GM12878 (cell line): ENCODE measurements at regions not wholly inside any gene's neighbourhood (a gene's known extent, or its start where the extent isn't known, plus 50 kb on each side); places are given as distances from the start of the nearest gene placed in this dataset.

Experiments used
- ATAC-seq: fragments of 200-7000 bp; cut with Tn5 transposase; 3 replicates; pipeline ENCODE4 v1.9.1; 2020; ENCODE audit warnings: mild to moderate bottlenecking, moderate library complexity
- BruUV-seq: library from RNA; stranded (reverse); fragments of 400-500 nt; replicated peaks from 2 replicates; lab custom pipeline; 2021; lab: Mats Ljungman, UMichigan
- CTCF ChIA-PET: fragments of 300-600 bp; sonication (Branson Sonifier 250); formaldehyde crosslinking; extraction: SDS; loops from one replicate; lab custom pipeline; 2021; ENCODE audit warnings: inconsistent platforms; lab: Yijun Ruan, JAX
- POLR2A ChIA-PET: fragments of 350-600 bp; formaldehyde crosslinking; extraction: SDS; loops from one replicate; lab custom pipeline; 2021; ENCODE audit warnings: inconsistent platforms; lab: Charles Lee
- RAD21 ChIA-PET: fragments of 300-600 bp; sonication (Branson Sonifier 250); formaldehyde crosslinking; loops from one replicate; lab custom pipeline; 2023; ENCODE audit warnings: antibody characterized with exemption; ENCODE audit not compliant: unreplicated experiment; lab: Charles Lee
- SMC1A ChIA-PET: fragments of 300-600 bp; sonication (Branson Sonifier 250); formaldehyde crosslinking; loops from one replicate; lab custom pipeline; 2023; ENCODE audit not compliant: unreplicated experiment, uncharacterized antibody; lab: Charles Lee
- DNase-seq: peaks from one replicate; pipeline ENCODE4 v3.0.0-alpha.2; 2011; ENCODE audit warnings: low read depth, low spot score
- FAIRE-seq: peaks from 3 replicates; lab custom pipeline; 2011; peaks lifted over from hg19 to GRCh38; lab: Jason Lieb, UNC
- H2AFZ ChIP-seq: 2 replicates; pipeline ENCODE4 v1.6.0; 2011; ENCODE audit warnings: low read depth, low read length, control low read depth; ENCODE audit not compliant: control insufficient read depth
- H3K27ac ChIP-seq: 2 replicates; pipeline ENCODE4 v1.5.1; 2011; ENCODE audit warnings: control low read depth; ENCODE audit not compliant: control insufficient read depth, insufficient read depth
- H3K27me3 ChIP-seq, 2 experiments: replicated peaks in 1 of 2; 2 replicates each; pipeline versions ENCODE4 v1.6.0 to v1.6.1; 2011; ENCODE audit warnings: low read length in 1 of 2; ENCODE audit not compliant: control insufficient read depth in 2 of 2, insufficient read depth in 2 of 2
- H3K36me3 ChIP-seq, 2 experiments: 2 replicates each; pipeline ENCODE4 v1.5.1; 2011; ENCODE audit warnings: low read length in 1 of 2; ENCODE audit not compliant: control insufficient read depth in 2 of 2, insufficient read depth in 2 of 2
- H3K4me1 ChIP-seq: 2 replicates; pipeline ENCODE4 v1.6.1; 2011; ENCODE audit warnings: mild to moderate bottlenecking, low read length, moderate library complexity, mixed read lengths; ENCODE audit not compliant: control insufficient read depth, insufficient read depth
- H3K4me2 ChIP-seq: 2 replicates; pipeline ENCODE4 v1.6.0; 2011; ENCODE audit warnings: control low read depth; ENCODE audit not compliant: control insufficient read depth, insufficient read depth
- H3K4me3 ChIP-seq: fragments of 200-600 bp; sonication (generic); 2 replicates; pipeline ENCODE4 v1.5.1; 2016
- H3K79me2 ChIP-seq: 2 replicates; pipeline ENCODE4 v1.6.0; 2011; ENCODE audit warnings: low read length; ENCODE audit not compliant: control insufficient read depth, insufficient read depth
- H3K9ac ChIP-seq: 2 replicates; pipeline ENCODE4 v1.8.0; 2011; ENCODE audit warnings: low read length, control low read depth, mixed read lengths; ENCODE audit not compliant: control insufficient read depth, insufficient read depth
- H3K9me3 ChIP-seq: replicated peaks from 3 replicates; pipeline ENCODE4 v1.5.1; 2011; ENCODE audit warnings: mild to moderate bottlenecking, low read length; ENCODE audit not compliant: control insufficient read depth, insufficient read depth
- H4K20me1 ChIP-seq: 2 replicates; pipeline ENCODE4 v1.6.0; 2011; ENCODE audit not compliant: control insufficient read depth, insufficient read depth
- CBX3 ChIP-seq: fragments of 200-600 bp; sonication (generic); IDR thresholded peaks from 2 replicates; pipeline ENCODE4 v1.6.1; 2016; ENCODE audit warnings: low read depth, borderline replicate concordance
- CREB1 ChIP-seq: IDR thresholded peaks from 2 replicates; pipeline ENCODE4 v1.6.1; 2012; ENCODE audit warnings: low read depth, mild to moderate bottlenecking, inconsistent platforms
- CUX1 ChIP-seq: IDR thresholded peaks from 2 replicates; pipeline ENCODE4 v1.6.1; 2012; ENCODE audit warnings: improper control_type of control experiment, low read depth, low read length; ENCODE audit not compliant: insufficient replicate concordance
- EGR1 ChIP-seq, 2 experiments: IDR thresholded peaks; 1 replicate in 1 of 2; 2 replicates in 1 of 2; pipeline ENCODE4 v1.6.1; 2011 to 2012; ENCODE audit warnings: low read depth in 2 of 2, low read length in 2 of 2, borderline replicate concordance in 1 of 2, mild to moderate bottlenecking in 1 of 2, moderate library complexity in 1 of 2
- HCFC1 ChIP-seq: fragments of 150-350 bp; IDR thresholded peaks from 2 replicates; pipeline ENCODE4 v1.6.1; 2014; ENCODE audit warnings: low read length
- RELB ChIP-seq: fragments of 450-650 bp; IDR thresholded peaks from 2 replicates; pipeline ENCODE4 v1.6.1; 2017; ENCODE audit warnings: low read depth, mild to moderate bottlenecking, moderate library complexity
- TCF7 ChIP-seq: IDR thresholded peaks from 2 replicates; pipeline ENCODE4 v1.6.1; 2014; ENCODE audit warnings: antibody characterized with exemption, borderline replicate concordance
- ZBED1 ChIP-seq: IDR thresholded peaks from 2 replicates; pipeline ENCODE4 v1.6.1; 2016; ENCODE audit warnings: borderline replicate concordance
- ZBTB4 ChIP-seq: fragments of 450-650 bp; formaldehyde crosslinking; IDR thresholded peaks from 2 replicates; pipeline ENCODE4 v1.4.0; 2022; ENCODE audit warnings: mild to moderate bottlenecking, moderate library complexity
- WGBS: methylation state at CpG from one replicate; pipeline ENCODE4 v1.1.6; 2016; ENCODE audit warnings: low lambda C conversion rate; ENCODE audit not compliant: insufficient replicate concordance, insufficient coverage; ENCODE audit errors: missing lambda C conversion rate; 5-methylcytosine and 5-hydroxymethylcytosine counted together
- in situ Hi-C: fragments of 300-500 bp; cut with MboI; formaldehyde crosslinking; loops from 9 replicates; pipeline ENCODE4 v1.14.3; 2018; ENCODE audit warnings: mixed read lengths
- intact Hi-C: fragments of 100-400 bp; cut with micrococcal nuclease; formaldehyde crosslinking; loops from one replicate; pipeline ENCODE4 v1.14.2; 2022; ENCODE audit not compliant: unreplicated experiment

GRCh38 chr18:43588838-43589237 is 311.5 kb upstream of the SYT4 start (continued):
- TF ChIP-seq ZBTB4 (CRISPR knock-in tag) (no peak), ZBED1 (no peak)

GRCh38 chr18:43589611-43590151 is 312.4 kb upstream of the SYT4 start:
- WGBS = 18% methylated on average over 11 of the region's 11 CpGs
- Histone ChIP-seq H3K9me3 (no peaks in the 10 kb centered on the region), H3K27me3 (no peaks in the 10 kb centered on the region), H3K4me3 (no peak overlapping the region), H3K79me2 (no peaks in the 10 kb centered on the region), H2AFZ (no peak overlapping the region), H3K4me1 (no peaks in the 10 kb centered on the region), H3K9ac (no peak overlapping the region), H3K36me3 (no peaks in the 10 kb centered on the region), H3K4me2 (no peak overlapping the region), H3K27ac (no peak overlapping the region), H4K20me1 (no peaks in the 10 kb centered on the region)
- ChIA-PET POLR2A (no interaction called here), RAD21 (no interaction called here), SMC1A (no interaction called here), CTCF (interaction anchor here (0.9 to 12.4 kb wide), 2 partner anchors 19 to 26 kb away, joined by 3 to 207 read pairs; no protein-coding TSS in a partner anchor)
- ATAC-seq (no peak), FAIRE-seq (no peak), DNase-seq (no peak)
- intact Hi-C loops = loop anchor here (10.0 kb wide), 1 partner anchor 1475 kb away; no protein-coding TSS in a partner anchor
- TF ChIP-seq RELB (no peak), CBX3 (no peak), HCFC1 (no peak), CREB1 (no peak), EGR1 (IDR thresholded peaks at IDR 0.05; ENCODE audit: borderline replicate concordance in 1 of 2, low read depth in 2 of 2, low read length in 2 of 2) (no peak), CUX1 (no peak), TCF7 (no peak)
- in situ Hi-C loops = loop anchor here (10.0 kb wide), 2 partner anchors 995 to 1295 kb away; no protein-coding TSS in a partner anchor
- BruUV-seq = no TSS peak
